AG09309 (cell line): ENCODE measurements at regions not wholly inside any gene's neighbourhood (a gene's known extent, or its start where the extent isn't known, plus 50 kb on each side); places are given as distances from the start of the nearest gene placed in this dataset.

Experiments
- DNase-seq: peaks from one replicate; pipeline ENCODE4 v3.0.0-alpha.2; 2010; ENCODE audit warnings: low read depth
- H3K4me3 ChIP-seq: 2 replicates; pipeline ENCODE4 v1.5.1; 2011; ENCODE audit warnings: mild to moderate bottlenecking, low read depth, low read length, moderate library complexity; ENCODE audit not compliant: control insufficient read depth
- TF ChIP-seq, protein P1 (sequence below): IDR thresholded peaks from 2 replicates; pipeline ENCODE4 v1.5.1; 2011; ENCODE audit warnings: mild to moderate bottlenecking, low read depth, low read length, inconsistent platforms; ENCODE audit not compliant: insufficient read depth, control insufficient read depth; ENCODE audit errors: missing control alignments

DNA sequence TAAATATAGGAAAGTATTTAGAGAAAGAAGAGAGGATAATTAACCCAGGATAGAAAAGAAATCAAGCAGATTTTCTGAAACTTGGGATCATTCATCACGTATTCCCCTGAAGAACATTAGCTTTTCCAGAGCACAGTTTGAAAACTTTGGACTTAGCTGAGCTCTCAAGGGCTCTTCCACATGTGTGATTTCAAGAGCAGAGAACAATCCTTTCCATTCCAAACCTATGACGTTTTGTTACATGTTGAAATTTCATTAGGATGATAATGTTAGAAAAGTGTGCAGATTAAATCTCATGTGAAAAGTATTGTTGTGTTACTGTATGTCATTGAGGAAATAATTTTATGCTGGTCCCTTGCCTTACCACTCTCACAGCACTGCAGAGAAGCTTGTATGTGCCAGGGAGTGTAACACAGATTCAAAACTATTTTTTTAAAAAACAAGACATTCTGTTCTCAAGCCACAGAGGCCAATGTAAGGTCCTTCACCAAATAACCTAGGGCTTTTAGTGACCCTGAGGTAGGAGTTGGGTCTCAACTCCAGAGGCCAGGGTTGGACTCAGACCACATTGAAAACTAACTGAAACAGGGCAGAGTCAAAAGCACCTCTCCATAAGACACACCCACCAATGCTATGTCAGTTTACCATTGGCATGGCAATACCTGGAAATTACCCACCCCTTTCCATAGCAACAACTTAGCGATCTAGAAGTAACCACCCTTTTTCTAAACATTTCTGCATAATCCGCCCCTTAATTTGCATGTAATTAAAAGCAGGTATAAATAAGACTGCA lies 141.3 kb downstream of the ANXA5 start:
- no peak overlapping the region for H3K4me3 ChIP-seq
- TF ChIP-seq, protein P1, sequence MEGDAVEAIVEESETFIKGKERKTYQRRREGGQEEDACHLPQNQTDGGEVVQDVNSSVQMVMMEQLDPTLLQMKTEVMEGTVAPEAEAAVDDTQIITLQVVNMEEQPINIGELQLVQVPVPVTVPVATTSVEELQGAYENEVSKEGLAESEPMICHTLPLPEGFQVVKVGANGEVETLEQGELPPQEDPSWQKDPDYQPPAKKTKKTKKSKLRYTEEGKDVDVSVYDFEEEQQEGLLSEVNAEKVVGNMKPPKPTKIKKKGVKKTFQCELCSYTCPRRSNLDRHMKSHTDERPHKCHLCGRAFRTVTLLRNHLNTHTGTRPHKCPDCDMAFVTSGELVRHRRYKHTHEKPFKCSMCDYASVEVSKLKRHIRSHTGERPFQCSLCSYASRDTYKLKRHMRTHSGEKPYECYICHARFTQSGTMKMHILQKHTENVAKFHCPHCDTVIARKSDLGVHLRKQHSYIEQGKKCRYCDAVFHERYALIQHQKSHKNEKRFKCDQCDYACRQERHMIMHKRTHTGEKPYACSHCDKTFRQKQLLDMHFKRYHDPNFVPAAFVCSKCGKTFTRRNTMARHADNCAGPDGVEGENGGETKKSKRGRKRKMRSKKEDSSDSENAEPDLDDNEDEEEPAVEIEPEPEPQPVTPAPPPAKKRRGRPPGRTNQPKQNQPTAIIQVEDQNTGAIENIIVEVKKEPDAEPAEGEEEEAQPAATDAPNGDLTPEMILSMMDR, result no peak
- no peak for DNase-seq

DNA sequence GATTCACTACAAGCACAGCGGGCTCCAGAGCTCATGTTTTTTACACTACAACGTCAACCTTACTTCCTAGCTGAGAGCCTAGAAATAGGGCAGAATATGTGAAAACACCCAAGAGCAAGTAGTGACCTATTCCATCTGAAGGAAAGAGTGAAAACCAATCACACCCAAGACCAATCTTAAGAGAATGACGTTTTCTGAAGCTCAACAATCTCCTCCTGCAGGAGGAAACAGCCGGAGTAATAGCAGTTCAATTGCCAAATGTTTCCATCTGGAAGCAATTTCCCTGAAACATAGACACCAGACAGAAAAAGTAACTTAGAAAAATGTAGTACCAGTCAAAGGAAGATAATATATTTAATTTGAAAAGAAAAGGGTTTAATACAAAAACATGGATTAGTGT lies 142.4 kb downstream of the ANXA5 start:
- TF ChIP-seq, protein P1, result no peak
- peak; percentile 24 for DNase-seq
- no peak overlapping the region for H3K4me3 ChIP-seq

DNA sequence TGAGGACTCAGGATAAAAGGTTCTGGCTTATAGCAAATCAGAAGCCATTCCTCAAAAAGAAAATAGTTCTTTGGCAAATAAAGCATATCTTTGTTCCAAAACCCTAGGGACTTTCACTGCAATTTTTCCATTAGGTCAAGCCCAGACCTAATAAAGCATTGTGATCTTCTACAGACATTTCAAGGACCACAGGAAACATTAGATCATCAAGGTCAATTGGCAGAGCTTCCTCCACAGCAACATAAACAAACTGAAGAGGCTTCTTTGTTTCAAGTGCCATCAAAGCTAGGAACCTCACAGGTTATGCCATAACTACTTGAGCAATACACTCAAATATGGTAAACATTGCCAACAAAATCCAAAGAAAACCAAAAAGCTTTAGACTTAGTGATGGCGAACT lies 144.9 kb downstream of the ANXA5 start:
- no peak overlapping the region for H3K4me3 ChIP-seq
- DNase-seq, result no peak
- TF ChIP-seq, protein P1, result no peak

DNA sequence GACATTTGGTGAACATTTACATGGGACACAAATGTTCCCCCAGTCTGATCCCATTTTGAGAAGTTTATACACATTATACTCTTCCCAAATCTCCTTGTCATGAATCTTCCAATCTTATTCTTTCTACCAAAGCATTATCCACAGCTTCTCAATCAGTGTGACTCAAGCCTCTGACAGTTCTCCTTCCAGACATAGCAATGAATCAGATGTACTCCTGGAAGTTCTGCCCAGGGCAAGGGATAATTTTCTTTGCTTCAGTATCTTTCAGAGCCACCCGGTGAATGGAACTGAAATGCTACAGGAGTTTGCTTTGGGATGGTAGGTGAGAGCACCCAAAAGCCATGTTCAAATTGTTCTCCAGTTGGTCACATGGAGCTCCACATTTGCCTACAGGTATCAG lies 145.5 kb downstream of the ANXA5 start:
- no peak overlapping the region for H3K4me3 ChIP-seq
- TF ChIP-seq, protein P1, result no peak
- no peak for DNase-seq

DNA sequence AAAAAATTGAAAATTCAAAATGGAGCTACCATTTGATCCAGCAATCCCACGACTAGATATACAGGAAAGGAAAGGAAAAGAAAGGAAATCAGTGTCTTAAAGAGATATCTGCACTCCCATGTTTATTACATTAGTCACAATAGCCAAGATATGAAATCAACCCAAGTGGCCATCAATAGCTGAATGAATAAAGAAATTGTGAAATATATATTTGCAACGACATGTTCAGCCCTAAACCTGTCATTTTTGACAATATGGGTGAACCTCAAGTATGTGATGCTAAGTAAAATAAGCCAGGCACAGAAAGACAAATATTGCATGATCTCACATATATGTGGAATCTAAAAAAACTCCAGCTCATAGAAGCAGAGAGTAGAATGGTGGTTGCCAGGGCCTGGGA lies 155.1 kb downstream of the ANXA5 start:
- TF ChIP-seq, protein P1, result no peak
- DNase-seq, result no peak
- no peak overlapping the region for H3K4me3 ChIP-seq

DNA sequence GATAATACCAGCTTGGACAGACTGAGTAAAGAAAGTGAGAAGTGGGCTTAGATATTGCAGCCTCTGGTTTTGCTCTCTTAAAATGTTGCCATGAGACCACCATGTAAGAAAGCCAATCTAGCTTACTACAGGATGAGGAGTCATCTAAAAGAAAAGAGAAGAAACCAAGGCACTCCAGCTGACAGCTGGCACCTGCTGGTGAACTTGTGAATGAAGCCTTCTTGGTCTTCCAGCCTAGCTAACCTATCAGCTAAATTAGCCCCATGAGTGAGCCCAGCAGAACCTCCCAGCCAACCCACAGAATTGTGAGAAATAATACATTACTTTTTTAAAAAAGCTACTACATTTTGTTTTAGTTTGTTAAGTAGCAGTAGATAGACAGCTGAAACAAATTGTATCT lies 154.5 kb upstream of the QRFPR start:
- no peak overlapping the region for H3K4me3 ChIP-seq
- no peak for DNase-seq
- TF ChIP-seq, protein P1, result no peak
